ENCODE measurements at regions not wholly inside any gene's neighbourhood (a gene's known extent, or its start where the extent isn't known, plus 50 kb on each side); places are given as distances from the start of the nearest gene placed in this dataset.

GRCh38 chr3:63090656-63091055 is 187.5 kb upstream of the SYNPR start:
- TF ChIP-seq CTCF (IDR thresholded peaks at IDR 0.05): no peak
- no peak for TF ChIP-seq TCF7L2 (IDR thresholded peaks at IDR 0.05; ENCODE audit: low read depth, low read length)

Measured in Panc1 (cell line).